A673 (cell line): ENCODE measurements at regions not wholly inside any gene's neighbourhood (a gene's known extent, or its start where the extent isn't known, plus 50 kb on each side); places are given as distances from the start of the nearest gene placed in this dataset.

Experiments used
- BruUV-seq: library from RNA; stranded (reverse); fragments of 400-500 nt; replicated peaks from 2 replicates; lab custom pipeline; 2021; lab: Mats Ljungman, UMichigan
- CTCF ChIA-PET: fragments of 300-600 bp; sonication (Branson Sonifier 250); formaldehyde crosslinking; loops from one replicate; lab custom pipeline; 2022; ENCODE audit warnings: antibody characterized with exemption; lab: Charles Lee
- POLR2A ChIA-PET: fragments of 300-600 bp; sonication (Branson Sonifier 250); formaldehyde crosslinking; loops from one replicate; lab custom pipeline; 2022; ENCODE audit warnings: antibody characterized with exemption; ENCODE audit not compliant: low non-redundant PET; lab: Charles Lee
- DNase-seq: peaks from one replicate; pipeline ENCODE4 v3.0.0-alpha.2; 2015; ENCODE audit warnings: low spot score
- H3K27ac ChIP-seq: fragments of 200-600 bp; sonication (generic); 2 replicates; pipeline ENCODE4 v1.5.1; 2016; ENCODE audit warnings: mixed run types, low read depth, mild to moderate bottlenecking, mixed read lengths, antibody characterized with exemption, low read length; ENCODE audit not compliant: poor library complexity, severe bottlenecking
- H3K27me3 ChIP-seq: fragments of 200-600 bp; sonication (generic); replicated peaks from 2 replicates; pipeline ENCODE4 v1.6.1; 2017; ENCODE audit warnings: mixed run types, low read depth, mild to moderate bottlenecking, mixed read lengths, antibody characterized with exemption, low read length; ENCODE audit not compliant: insufficient read depth, poor library complexity
- H3K36me3 ChIP-seq: fragments of 200-600 bp; sonication (generic); 2 replicates; pipeline ENCODE4 v1.6.1; 2016; ENCODE audit warnings: mixed run types, mild to moderate bottlenecking, mixed read lengths, antibody characterized with exemption, low read length; ENCODE audit not compliant: insufficient read depth, poor library complexity, severe bottlenecking
- H3K4me1 ChIP-seq: fragments of 200-600 bp; sonication (generic); 2 replicates; pipeline ENCODE4 v1.6.1; 2017; ENCODE audit warnings: mixed run types, mild to moderate bottlenecking, mixed read lengths, antibody characterized with exemption, low read length; ENCODE audit not compliant: insufficient read depth, poor library complexity, severe bottlenecking
- H3K4me3 ChIP-seq: fragments of 200-600 bp; sonication (generic); 2 replicates; pipeline ENCODE4 v1.5.1; 2016; ENCODE audit warnings: low read depth, mixed run types, mild to moderate bottlenecking, mixed read lengths, low read length; ENCODE audit not compliant: poor library complexity, severe bottlenecking
- H3K9me3 ChIP-seq: fragments of 200-600 bp; sonication (generic); 2 replicates; pipeline ENCODE4 v1.6.1; 2016; ENCODE audit warnings: mixed run types, low read depth, mild to moderate bottlenecking, mixed read lengths, antibody characterized with exemption, low read length; ENCODE audit not compliant: poor library complexity, severe bottlenecking
- EZH2 ChIP-seq: fragments of 200-600 bp; sonication (generic); IDR thresholded peaks from 2 replicates; pipeline ENCODE4 v1.6.1; 2017; ENCODE audit warnings: borderline replicate concordance, low read depth, mild to moderate bottlenecking, mixed read lengths, antibody characterized with exemption, low read length; ENCODE audit not compliant: poor library complexity, severe bottlenecking
- intact Hi-C: fragments of 100-400 bp; cut with micrococcal nuclease; formaldehyde crosslinking; loops from one replicate; pipeline ENCODE4 v1.10.0; 2022; ENCODE audit not compliant: unreplicated experiment
- TF ChIP-seq, protein P1 (sequence below): fragments of 300-800, 200-600 bp; sonication (generic); conservative IDR thresholded peaks from 2 replicates; pipeline ENCODE4 v1.5.1; 2017; ENCODE audit warnings: low read depth, mild to moderate bottlenecking, antibody characterized with exemption, low read length, moderate library complexity, mixed read lengths

DNA sequence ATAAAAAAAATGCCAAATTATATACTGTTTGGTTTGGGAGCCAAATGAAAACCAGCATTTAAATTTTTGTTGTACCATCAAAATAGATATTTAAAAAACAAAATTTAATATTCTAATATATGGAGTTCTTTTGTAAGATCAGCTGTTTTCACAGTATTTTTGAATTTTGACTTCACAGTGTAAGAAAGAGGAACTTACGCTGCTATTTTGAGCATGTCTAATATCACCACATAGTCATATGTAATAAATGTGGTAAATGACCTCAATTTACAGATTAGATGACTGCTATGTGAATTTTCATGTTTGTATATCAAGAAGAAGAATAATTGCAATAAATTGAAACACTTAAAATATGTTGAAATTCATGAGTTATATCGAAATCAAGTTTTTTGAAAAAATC is 189.6 kb downstream of the ARRDC4 start:
- Histone ChIP-seq H3K4me3 (no peak overlapping the region), H3K9me3 (no peaks in the 10 kb centered on the region), H3K27ac (no peak overlapping the region), H3K27me3 (peaks cover 35% of the 10 kb centered on the region), H3K4me1 (no peaks in the 10 kb centered on the region), H3K36me3 (no peaks in the 10 kb centered on the region)
- POLR2A ChIA-PET, result no interaction called here
- intact Hi-C loops, result no loop called here
- no peak for TF ChIP-seq EZH2
- TF ChIP-seq, protein P1, sequence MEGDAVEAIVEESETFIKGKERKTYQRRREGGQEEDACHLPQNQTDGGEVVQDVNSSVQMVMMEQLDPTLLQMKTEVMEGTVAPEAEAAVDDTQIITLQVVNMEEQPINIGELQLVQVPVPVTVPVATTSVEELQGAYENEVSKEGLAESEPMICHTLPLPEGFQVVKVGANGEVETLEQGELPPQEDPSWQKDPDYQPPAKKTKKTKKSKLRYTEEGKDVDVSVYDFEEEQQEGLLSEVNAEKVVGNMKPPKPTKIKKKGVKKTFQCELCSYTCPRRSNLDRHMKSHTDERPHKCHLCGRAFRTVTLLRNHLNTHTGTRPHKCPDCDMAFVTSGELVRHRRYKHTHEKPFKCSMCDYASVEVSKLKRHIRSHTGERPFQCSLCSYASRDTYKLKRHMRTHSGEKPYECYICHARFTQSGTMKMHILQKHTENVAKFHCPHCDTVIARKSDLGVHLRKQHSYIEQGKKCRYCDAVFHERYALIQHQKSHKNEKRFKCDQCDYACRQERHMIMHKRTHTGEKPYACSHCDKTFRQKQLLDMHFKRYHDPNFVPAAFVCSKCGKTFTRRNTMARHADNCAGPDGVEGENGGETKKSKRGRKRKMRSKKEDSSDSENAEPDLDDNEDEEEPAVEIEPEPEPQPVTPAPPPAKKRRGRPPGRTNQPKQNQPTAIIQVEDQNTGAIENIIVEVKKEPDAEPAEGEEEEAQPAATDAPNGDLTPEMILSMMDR, result no peak
- CTCF ChIA-PET, result no interaction called here
- DNase-seq, result no peak
- no TSS peak for BruUV-seq

DNA sequence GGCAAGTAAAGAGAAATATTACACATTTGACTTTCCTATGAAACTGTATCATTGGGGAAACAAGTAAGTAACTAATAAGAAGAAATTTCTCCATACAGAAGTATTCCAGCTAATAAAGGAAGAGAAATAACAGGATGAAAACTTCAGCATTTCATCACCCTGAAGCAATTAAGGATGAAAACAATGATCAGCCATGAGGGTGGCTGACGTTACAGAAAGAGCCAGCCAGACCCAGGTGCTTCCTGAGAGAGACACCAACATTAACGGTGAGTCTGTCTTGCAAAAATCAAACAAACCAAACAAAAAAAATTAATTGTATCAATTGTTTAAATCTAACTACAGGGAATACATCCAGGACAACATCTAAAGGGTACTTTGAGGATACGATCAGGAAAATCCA is 190.0 kb downstream of the ARRDC4 start:
- POLR2A ChIA-PET, result no interaction called here
- Histone ChIP-seq H3K36me3 (no peaks in the 10 kb centered on the region), H3K4me1 (no peaks in the 10 kb centered on the region), H3K27ac (no peak overlapping the region), H3K27me3 (peaks cover 36% of the 10 kb centered on the region), H3K9me3 (no peaks in the 10 kb centered on the region), H3K4me3 (no peak overlapping the region)
- intact Hi-C loops, result no loop called here
- CTCF ChIA-PET, result no interaction called here
- TF ChIP-seq, protein P1, result no peak
- no peak for TF ChIP-seq EZH2
- no TSS peak for BruUV-seq
- no peak for DNase-seq

DNA sequence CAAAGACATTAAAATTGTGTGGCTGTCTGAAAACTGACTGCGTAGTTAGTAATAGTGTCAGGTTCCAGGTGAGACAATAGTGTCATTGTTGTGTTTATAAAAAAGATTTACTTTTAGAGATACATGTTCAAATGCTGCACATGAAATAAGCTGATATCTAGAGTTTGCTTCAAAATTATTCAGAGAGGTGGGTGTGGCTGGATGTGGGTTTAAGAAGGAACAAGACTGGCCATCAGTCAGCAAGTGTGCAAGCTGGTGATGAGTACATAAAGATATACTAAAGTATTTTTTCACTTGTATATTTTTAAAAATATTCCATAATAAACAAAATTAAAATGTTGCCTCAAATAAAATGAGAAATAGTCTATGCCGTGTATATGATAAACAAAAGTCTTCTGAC is 190.6 kb downstream of the ARRDC4 start:
- CTCF ChIA-PET, result no interaction called here
- H3K27ac ChIP-seq, result no peak overlapping the region
- DNase-seq, result no peak
- POLR2A ChIA-PET, result no interaction called here
- TF ChIP-seq EZH2, result no peak
- TF ChIP-seq, protein P1, result no peak
- no peaks in the 10 kb centered on the region for H3K9me3 ChIP-seq
- BruUV-seq, result no TSS peak
- H3K4me3 ChIP-seq, result no peak overlapping the region
- H3K36me3 ChIP-seq, result no peaks in the 10 kb centered on the region
- H3K4me1 ChIP-seq, result no peaks in the 10 kb centered on the region
- peaks cover 36% of the 10 kb centered on the region for H3K27me3 ChIP-seq
- intact Hi-C loops, result no loop called here
